ENCODE measurements at regions not wholly inside any gene's neighbourhood (a gene's known extent, or its start where the extent isn't known, plus 50 kb on each side); places are given as distances from the start of the nearest gene placed in this dataset.

GRCh38 chr5:173411791-173412555, 83.8 kb upstream of the STC2 start:
- no peak for TF ChIP-seq CTCF (IDR thresholded peaks at IDR 0.05; ENCODE audit: low read depth, low read length)
- H3K4me3 ChIP-seq (ENCODE audit: low read depth, low read length) = no peak overlapping the region

GRCh38 chr5:173410459-173411233, 82.4 kb upstream of the STC2 start:
- no peak overlapping the region for H3K4me3 ChIP-seq (ENCODE audit: low read depth, low read length)
- TF ChIP-seq CTCF (IDR thresholded peaks at IDR 0.05; ENCODE audit: low read depth, low read length) = no peak

GRCh38 chr5:173408946-173409345, 80.7 kb upstream of the STC2 start:
- H3K4me3 ChIP-seq (ENCODE audit: low read depth, low read length) = no peak overlapping the region
- no peak for TF ChIP-seq CTCF (IDR thresholded peaks at IDR 0.05; ENCODE audit: low read depth, low read length)

GRCh38 chr5:173399851-173400250, 71.6 kb upstream of the STC2 start:
- no peak for TF ChIP-seq CTCF (IDR thresholded peaks at IDR 0.05; ENCODE audit: low read depth, low read length)
- H3K4me3 ChIP-seq (ENCODE audit: low read depth, low read length) = no peak overlapping the region

GRCh38 chr5:173397516-173397915, 69.3 kb upstream of the STC2 start:
- H3K4me3 ChIP-seq (ENCODE audit: low read depth, low read length) = no peak overlapping the region
- no peak for TF ChIP-seq CTCF (IDR thresholded peaks at IDR 0.05; ENCODE audit: low read depth, low read length)

GRCh38 chr5:173396311-173396993, 68.2 kb upstream of the STC2 start:
- TF ChIP-seq CTCF (IDR thresholded peaks at IDR 0.05; ENCODE audit: low read depth, low read length) = no peak
- H3K4me3 ChIP-seq (ENCODE audit: low read depth, low read length) = no peak overlapping the region

GRCh38 chr5:173395933-173396308, 67.7 kb upstream of the STC2 start:
- TF ChIP-seq CTCF (IDR thresholded peaks at IDR 0.05; ENCODE audit: low read depth, low read length) = no peak
- H3K4me3 ChIP-seq (ENCODE audit: low read depth, low read length) = no peak overlapping the region

Data from WI38 (cell line).